Muscle of back (tissue), 3 donors: ENCODE measurements at regions not wholly inside any gene's neighbourhood (a gene's known extent, or its start where the extent isn't known, plus 50 kb on each side); places are given as distances from the start of the nearest gene placed in this dataset.
A peak's percentile ranks its signal among the peaks of the same experiment; 100 is the strongest.

Experiments
- DNase-seq, 3 donors: peaks; one replicate each; pipeline versions ENCODE4 v3.0.0 to v3.0.0-alpha.2; 2013

DNA sequence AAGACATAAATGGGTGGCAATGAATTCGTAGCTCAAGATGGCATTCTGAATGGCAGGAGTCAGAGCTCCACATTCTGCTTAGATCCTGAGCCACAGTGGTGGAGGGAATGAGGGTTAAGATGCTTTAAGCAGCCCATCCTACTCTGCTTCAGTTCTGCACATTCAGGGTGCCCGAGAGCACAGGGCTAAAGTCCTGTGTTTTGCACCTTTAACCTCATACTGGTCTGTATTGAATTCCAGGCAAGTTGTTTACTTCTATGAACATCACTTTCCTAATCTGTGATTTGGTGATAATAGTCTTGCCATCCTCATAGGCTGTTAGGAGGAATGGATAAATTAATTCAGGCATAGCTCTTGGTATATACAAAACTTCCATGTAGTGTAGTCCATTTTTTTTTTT lies 321.6 kb upstream of the CD180 start:
- DNase-seq, result no peak

- peak in 2 of 3 donors; percentile 38 to 68 for DNase-seq
These were observed 320.5 kb upstream of the CD180 start for GRCh38 chr5:67516948-67517565.

DNA sequence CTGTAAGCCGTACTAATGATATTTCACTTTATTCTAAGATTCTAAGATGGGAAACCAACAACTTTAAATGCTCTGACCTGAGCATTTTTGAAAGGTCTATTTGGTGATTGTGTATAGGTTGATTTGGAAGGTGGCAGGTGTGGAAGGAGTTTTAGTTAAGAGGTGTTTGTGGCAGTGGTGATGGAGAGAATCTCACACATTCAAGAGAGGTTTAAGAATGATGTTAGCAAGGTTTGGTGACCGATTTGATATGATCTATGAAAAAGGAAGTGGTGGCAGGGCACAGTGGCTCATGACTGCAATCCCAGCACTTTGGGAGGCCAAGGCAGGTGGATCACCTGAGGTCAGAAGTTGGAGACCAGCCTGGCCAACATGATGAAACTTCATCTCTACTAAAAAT lies 319.2 kb upstream of the CD180 start:
- DNase-seq, result no peak

GRCh38 chr5:67515020-67515689 lies 318.6 kb upstream of the CD180 start:
- no peak for DNase-seq

- no peak for DNase-seq
These were observed 316.2 kb upstream of the CD180 start for GRCh38 chr5:67512758-67513157.

DNA sequence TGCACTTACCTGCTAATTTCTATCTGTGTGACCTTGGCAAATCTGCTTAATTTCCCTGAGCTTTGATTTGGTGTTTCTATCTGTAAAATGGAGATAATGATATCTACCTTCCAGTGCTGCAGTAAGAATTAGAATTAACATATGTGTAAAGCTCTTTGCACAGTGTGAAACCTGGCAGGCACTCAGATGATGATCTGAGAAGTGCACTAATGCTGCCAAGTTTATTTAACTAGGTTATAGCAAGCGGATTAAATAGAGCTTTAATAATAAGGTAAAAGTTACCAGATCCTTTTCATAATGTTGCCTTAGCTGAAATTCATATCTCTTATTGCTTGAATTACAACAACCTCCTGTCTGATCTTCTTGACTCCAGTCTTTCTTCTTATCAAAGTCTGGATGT lies 315.3 kb upstream of the CD180 start:
- DNase-seq, result no peak

- DNase-seq, result no peak
These were observed 313.6 kb upstream of the CD180 start for GRCh38 chr5:67510204-67510603.

- no peak for DNase-seq
These were observed 313.0 kb upstream of the CD180 start for GRCh38 chr5:67509402-67510186.

GRCh38 chr5:67506241-67506640 lies 309.6 kb upstream of the CD180 start:
- no peak for DNase-seq

GRCh38 chr5:67502951-67503350 lies 306.4 kb upstream of the CD180 start:
- no peak for DNase-seq

DNA sequence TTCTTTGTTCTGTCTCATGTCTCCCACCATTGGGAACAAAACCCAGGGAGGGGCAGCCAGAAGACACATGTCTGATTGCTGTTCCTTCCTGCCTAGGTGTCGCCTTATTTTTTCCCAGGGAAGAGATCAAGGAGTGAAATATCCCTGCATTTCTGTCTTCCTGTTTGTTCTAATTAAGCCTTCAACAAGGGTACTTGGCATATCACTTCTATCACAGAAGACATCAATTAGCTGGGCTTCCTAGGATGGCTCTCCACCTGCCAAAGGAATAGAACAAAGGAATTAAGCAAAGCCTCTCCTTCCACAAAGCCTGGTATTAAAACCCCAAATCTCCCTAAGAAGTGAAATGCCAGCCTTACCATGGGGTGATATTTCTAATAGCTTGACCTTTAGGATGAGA lies 299.5 kb upstream of the CD180 start:
- no peak for DNase-seq

GRCh38 chr5:67495072-67495471 lies 298.5 kb upstream of the CD180 start:
- peak in 1 of 3 donors; percentile 45 for DNase-seq

- peak in 1 of 3 donors; percentile 67 for DNase-seq
These were observed 297.7 kb upstream of the CD180 start for GRCh38 chr5:67494186-67494855.

DNA sequence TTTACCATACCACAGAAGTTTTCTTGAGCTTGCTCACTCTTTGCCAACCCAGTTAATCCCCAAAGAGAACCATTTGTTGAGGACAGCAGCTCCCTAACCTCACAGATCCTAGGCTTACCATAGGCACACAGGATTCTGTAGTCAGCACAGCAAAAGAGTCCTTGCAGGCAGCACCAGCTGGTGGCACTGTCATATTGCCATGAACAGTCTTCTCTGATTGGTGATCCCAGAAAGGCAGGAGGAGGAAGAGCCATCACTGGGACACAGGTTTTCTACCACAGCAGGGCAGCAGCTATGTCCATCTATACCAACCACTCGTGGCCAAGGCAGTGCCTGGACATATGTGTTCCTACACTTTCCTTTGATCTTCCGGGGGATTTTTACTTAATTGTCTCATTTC lies 297.1 kb upstream of the CD180 start:
- DNase-seq, result peak in 1 of 3 donors; percentile 47

- no peak for DNase-seq
These were observed 294.1 kb upstream of the CD180 start for GRCh38 chr5:67490543-67491321.

DNA sequence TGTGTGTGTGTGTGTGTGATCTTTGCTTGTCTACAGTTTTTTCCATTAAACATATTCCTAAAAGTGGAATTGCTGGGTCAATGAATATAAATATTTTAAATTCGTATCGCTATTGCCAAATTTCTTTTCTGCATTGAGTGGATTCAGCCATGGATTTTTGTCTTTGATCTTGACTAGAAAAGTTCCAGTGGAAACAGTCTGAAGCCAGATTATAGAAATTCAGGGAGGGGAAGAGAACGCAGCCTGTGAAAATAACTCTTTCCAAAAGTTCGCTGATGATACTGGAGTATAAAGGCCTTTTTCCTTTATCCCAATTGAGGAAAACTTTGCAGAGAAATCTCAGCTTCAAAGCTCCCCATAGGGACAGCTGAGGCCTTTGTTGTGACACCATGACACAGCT lies 292.3 kb upstream of the CD180 start:
- DNase-seq, result peak in 2 of 3 donors; percentile 46 to 54

DNA sequence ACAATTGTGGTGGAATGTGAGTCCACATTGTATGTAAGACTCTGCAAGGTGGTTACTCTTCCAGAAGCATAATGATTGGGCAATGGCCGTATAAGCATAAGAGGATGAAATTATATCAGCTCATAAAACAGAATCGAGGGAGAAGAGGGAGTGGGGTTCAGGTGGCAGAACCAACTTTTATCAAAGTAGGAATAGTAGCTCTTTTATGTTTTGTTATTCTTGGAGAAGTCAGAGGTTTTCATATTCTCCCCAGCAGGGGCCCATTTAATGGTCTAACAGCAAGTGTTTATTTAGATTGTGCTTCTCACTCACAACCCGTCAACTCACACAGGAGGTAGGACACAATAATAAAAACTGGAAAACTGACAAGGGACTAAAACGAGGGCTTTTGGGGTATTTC lies 291.3 kb upstream of the CD180 start:
- DNase-seq, result no peak

GRCh38 chr5:67483453-67484030 lies 286.9 kb upstream of the CD180 start:
- no peak for DNase-seq

DNA sequence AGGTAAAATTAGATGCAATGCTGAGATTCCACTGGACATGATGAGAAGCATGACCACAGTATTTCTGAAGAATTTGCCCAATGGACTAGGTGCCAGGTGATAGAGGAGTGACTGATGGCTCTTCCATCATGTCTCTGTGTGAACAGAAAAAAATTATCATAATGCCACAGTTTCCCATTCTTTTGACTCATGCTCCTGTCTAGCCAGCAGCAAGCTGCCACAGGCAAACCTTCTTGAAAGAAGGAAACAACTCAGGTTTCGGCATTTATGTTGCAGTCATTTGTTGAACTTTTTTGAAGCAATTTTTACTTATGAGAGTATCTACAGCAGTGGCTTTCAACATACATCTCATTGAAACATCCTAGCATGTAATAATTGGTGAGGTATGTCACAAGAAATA lies 284.8 kb upstream of the CD180 start:
- no peak for DNase-seq

DNA sequence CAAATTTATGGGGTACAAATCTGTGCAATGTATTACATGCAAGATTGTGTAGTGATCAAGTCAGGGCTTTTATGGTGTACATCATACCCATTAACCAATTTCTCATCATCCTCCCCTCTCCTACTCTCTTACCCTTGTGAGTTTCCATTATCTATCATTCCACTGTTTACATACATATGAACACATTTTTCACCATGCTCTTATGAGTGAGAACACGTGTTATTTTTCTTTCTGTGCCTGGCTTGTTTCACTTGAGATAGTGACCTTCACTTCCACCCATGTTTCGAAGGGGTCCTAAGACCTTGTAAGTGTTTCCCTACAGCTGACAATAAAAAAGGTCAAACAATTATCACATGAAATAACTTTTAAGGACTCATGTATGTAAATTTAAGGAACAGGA lies 281.7 kb upstream of the CD180 start:
- DNase-seq, result no peak

DNA sequence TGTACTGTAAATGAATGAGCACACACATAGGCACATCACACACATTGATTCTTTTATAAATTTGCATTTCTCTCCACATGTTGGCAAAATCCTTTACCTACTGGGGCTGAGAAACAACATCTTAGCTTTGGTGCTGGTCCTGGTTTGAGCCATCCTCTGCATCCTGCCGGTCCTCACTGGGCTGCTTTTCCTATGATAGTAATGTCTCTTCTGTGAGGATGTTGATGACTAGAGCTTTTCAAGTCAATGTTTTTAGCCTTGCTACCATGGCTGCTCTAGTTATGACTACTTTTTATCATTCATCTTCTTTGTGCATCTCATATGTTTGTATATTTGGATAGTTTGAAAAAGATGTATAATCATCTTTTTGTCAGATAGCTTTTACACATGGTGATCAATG lies 280.4 kb upstream of the CD180 start:
- no peak for DNase-seq
